ENCODE measurements at regions not wholly inside any gene's neighbourhood (a gene's known extent, or its start where the extent isn't known, plus 50 kb on each side); places are given as distances from the start of the nearest gene placed in this dataset.
"Not testable (repeated sequence)": the region's sequence is repeated elsewhere in the genome, so short reads cannot be mapped to it uniquely, and the experiment has no call there.

DNA sequence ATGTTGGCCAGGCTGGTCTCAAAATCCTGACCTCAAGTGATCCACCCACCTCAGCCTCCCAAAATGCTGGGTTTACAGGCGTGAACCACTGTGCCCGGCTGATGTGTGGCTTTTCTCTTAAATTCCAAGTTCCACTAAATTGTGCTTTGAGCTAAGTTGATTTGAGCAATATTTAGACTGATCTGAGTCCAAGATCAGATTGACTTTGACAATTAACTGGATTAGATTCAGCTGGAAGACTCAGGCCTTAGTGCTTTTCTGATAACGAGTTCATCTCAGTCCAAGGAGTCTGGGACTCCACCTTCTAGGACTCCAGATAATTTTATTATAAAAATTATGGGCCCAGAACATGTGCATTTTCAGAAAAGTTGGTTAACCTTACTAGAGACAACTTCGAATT, 94.4 kb upstream of the FAM174B start:
- CTCF ChIA-PET, result interaction anchor here (0.7 kb wide), 1 partner anchor 319 kb away, joined by 3 read pairs; no protein-coding TSS in a partner anchor
- POLR2A ChIA-PET, result no interaction called here

DNA sequence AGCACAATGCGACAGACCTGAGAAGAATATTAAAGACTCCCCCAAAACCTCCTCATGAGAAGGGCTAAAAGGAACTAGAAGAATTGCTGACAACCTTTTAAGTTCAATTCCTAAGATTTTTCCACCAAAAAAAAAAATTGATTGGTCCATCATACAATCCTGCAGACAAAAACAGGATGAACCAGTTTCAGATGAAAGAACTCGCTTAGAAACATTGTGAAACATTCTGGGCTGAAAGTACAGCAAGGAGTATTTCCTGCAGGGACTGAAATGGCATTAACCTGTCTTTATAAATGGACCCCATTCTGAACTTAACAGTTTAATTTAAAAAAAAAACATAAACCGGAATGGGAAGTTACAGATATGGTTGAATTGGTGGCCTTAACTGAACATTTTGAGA, 96.0 kb upstream of the FAM174B start:
- CTCF ChIA-PET, result interaction anchor here (0.8 kb wide), 1 partner anchor 41 kb away, joined by 3 read pairs; no protein-coding TSS in a partner anchor
- POLR2A ChIA-PET, result no interaction called here

GRCh38 chr15:92753591-92753990, 98.0 kb upstream of the FAM174B start:
- POLR2A ChIA-PET, result no interaction called here
- CTCF ChIA-PET, result no interaction called here

DNA sequence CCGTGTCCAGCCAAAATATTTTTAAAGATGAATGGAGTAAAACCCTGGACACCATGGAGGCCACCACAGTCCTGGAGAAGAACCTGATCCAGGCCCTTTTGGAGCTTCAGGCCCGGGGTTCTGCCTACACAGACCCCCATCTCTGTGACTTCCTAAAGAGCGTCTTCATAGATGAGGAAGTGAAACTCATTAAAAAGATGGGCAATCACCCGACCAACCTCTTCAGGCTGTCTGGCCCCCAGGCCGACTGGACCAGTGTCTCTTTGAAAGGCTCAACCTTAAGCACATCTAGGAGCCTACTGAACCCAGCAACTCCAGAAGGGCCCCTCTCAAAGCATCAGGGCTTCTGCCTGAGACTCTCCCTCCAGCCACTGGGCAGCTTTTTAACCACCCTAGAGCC, 107.9 kb upstream of the FAM174B start:
- CTCF ChIA-PET, result interaction anchor here (1.0 kb wide), 1 partner anchor 293 kb away, joined by 3 read pairs; no protein-coding TSS in a partner anchor
- POLR2A ChIA-PET, result no interaction called here

- POLR2A ChIA-PET, CTCF ChIA-PET: not testable (repeated sequence)
Measured at GRCh38 chr15:92768131-92768530, 112.6 kb upstream of the FAM174B start.

GRCh38 chr15:92770641-92771040, 115.1 kb upstream of the FAM174B start:
- CTCF ChIA-PET, result interaction anchor here (1.4 kb wide), 1 partner anchor 260 kb away, joined by 3 read pairs; no protein-coding TSS in a partner anchor
- POLR2A ChIA-PET, result no interaction called here

DNA sequence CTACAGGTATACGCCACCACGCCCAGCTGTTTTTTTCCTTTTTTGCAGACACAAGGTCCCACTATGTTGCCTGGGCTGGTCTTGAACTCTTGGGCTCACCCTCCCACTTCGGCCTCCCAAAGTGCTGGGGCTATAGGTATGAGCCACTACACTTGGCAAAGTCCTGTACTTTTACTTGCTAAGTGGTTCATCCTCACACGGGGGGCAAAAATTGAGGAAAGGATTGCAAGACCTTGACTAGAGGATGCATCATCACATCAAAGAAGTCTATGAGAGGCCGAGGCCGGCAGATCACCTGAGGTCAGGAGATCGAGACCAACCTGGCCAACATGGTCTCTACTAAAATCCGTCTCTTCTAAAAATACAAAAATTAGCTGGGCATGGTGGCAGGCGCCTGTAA, 116.5 kb upstream of the FAM174B start:
- POLR2A ChIA-PET, result no interaction called here

GRCh38 chr15:92772626-92773244, 117.2 kb upstream of the FAM174B start:
- POLR2A ChIA-PET, result no interaction called here
- CTCF ChIA-PET, result no interaction called here

More for the DNA sequence above, 116.5 kb upstream of the FAM174B start:
- CTCF ChIA-PET, result no interaction called here

DNA sequence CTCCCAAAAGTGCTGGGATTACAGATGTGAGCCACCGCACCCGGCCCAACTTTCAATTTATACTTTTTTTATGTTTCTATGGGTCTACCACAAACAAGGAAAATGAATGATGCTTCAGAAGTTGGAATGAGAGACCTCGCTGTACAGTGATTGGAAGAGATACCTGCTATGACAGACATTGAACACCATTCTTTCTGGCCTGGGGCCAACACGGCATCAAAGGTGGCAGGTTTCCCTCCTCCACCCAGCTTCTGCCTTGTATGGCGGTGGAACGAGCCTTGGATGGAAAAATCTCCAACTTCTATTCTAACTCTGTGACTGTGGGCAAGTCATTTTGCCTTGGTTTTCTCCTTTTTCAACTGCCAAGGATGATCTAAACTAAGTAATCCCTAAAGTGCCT, 117.8 kb upstream of the FAM174B start:
- CTCF ChIA-PET, result no interaction called here
- POLR2A ChIA-PET, result no interaction called here

DNA sequence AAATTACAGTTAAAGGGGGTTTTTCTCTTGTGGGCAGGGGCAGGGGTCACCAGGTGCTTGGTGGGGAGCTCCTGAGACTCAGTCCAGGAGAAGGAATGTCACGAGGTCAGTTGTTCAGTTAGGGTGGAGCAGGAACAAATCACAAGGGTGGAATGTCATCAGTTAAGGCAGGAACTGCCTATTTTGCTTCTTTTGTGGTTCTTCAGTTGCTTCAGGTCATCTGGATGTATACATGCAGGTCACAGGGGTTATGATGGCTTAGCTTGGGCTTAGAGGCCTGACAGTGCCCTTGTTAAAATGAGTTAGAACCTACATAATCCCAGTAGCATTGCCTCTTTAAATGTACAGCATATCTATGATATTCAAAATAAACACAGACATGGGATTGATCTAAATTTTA, 120.2 kb upstream of the CHD2 start:
- CTCF ChIA-PET, result no interaction called here
- POLR2A ChIA-PET, result no interaction called here

GRCh38 chr15:92780843-92781242, 119.3 kb upstream of the CHD2 start:
- CTCF ChIA-PET, result no interaction called here
- POLR2A ChIA-PET, result interaction anchor here (0.6 kb wide), 1 partner anchor 84 kb away, joined by 7 read pairs; no protein-coding TSS in a partner anchor

DNA sequence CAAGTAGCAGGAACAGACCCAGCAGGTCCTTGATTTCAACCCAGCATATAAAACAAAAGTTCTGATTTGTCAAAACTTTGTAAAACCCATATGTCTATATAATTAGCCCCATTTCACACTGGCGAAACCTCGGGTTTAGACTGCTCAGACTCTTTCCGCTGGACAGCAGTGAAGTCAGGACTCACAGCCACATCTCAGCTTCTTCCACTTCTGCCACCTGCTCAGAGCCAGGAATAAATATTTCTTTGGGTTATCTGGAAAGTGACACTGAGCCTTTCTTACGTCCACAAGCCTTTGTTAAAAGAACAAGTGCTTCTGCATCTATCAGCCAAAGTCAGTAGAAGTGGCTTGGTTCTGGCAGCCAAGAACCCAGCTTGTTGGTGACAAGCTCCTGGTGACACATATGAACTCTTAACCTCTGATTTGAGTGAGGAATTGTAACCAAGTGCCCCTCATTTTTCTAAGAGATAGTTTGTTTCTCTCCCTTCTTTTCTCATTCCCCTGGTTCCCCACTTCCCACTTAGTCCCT, 118.1 kb upstream of the CHD2 start:
- ChIA-PET CTCF (no interaction called here), POLR2A (no interaction called here)

- POLR2A ChIA-PET, result no interaction called here
- CTCF ChIA-PET, result no interaction called here
Measured at GRCh38 chr15:92787116-92787515, 113.0 kb upstream of the CHD2 start.

GRCh38 chr15:92788196-92788595, 111.9 kb upstream of the CHD2 start:
- POLR2A ChIA-PET, result interaction anchor here (0.6 kb wide), 1 partner anchor 236 kb away, joined by 3 read pairs; no protein-coding TSS in a partner anchor
- CTCF ChIA-PET, result interaction anchor here (1.9 kb wide), 1 partner anchor 10 kb away, joined by 5 read pairs; no protein-coding TSS in a partner anchor

DNA sequence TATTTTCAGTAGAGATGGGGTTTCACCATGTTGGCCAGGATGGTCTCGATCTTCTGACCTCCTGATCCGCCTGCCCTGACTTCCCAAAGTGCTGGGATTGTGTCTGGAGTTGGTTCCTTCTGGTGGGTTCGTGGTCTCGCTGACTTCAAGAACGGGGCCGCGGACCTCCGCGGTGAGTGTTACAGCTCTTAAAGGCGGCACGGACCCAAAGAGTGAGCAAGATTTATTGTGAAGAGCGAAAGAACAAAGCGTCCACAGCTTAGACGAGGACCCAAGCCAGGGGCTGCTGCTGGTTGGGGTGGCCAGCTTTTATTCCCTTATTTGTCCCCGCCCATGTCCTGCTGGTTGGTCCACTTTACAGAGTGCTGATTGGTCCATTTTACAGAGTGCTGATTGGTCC, 111.3 kb upstream of the CHD2 start:
- CTCF ChIA-PET, result interaction anchor here (1.9 kb wide), 1 partner anchor 9 kb away, joined by 5 read pairs; no protein-coding TSS in a partner anchor
- POLR2A ChIA-PET, result not testable (repeated sequence)

GRCh38 chr15:92796161-92796611, 103.9 kb upstream of the CHD2 start:
- ChIA-PET POLR2A (interaction anchor here (0.6 kb wide), 1 partner anchor 78 kb away, joined by 3 read pairs; no protein-coding TSS in a partner anchor), CTCF (interaction anchor here (0.7 to 3.1 kb wide), 6 partner anchors 13 to 292 kb away, joined by 3 to 13 read pairs (median 3); no protein-coding TSS in a partner anchor)

GRCh38 chr15:92797168-92798052, 102.7 kb upstream of the CHD2 start:
- ChIA-PET POLR2A (interaction anchor here (0.6 kb wide), 1 partner anchor 87 kb away, joined by 3 read pairs; no protein-coding TSS in a partner anchor), CTCF (interaction anchor here (0.6 to 3.1 kb wide), 13 partner anchors 8 to 291 kb away, joined by 3 to 13 read pairs (median 5); no protein-coding TSS in a partner anchor)

DNA sequence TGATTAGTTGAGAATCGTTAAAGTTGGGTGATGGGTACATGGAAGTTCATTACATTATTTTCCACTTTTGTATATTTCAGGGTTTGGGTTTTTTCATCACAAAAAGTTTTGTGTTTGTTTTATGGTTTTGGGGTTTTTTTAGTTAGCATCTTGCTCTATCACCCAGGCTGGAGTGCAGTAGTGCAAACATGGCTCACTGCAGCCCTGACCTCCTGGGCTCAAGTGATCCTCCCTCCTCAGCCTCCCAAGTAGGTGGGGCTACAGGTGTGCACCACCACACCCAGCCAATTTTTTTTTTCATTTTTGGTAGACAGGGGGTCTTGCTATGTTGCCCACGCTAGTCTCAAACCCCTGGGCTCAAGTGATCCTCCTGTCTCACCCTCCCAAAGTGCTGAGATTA, 100.1 kb upstream of the CHD2 start:
- POLR2A ChIA-PET, result no interaction called here
- CTCF ChIA-PET, result no interaction called here

DNA sequence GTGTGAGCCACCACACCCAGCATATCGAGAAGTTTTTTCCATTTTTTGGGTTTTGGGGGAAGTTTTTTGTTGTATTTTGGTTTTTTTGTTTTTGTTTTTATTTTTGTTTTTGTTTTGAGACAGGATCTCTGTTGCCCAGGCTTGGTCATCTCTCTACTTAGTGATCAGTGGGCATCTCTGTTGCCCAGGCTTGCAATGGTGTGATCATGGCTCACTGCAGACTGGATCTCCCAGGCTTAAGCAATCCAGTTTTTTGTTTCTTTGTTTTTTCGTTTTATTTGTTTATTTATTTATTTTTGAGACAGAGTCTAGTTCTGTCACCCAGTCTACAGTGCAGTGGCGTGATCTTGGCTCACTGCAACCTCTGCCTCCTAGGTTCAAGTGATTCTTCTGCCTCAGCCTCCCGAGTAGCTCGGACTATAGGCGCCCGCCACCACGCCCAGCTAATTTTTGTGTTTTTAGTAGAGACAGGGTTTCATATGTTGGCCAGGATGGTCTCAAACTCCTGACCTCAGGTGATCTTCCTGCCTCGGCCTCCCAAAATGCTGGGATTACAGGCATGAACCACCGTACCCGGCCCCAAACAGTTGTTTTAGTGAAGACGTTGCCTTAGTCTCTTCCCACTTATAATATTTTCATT, 99.6 kb upstream of the CHD2 start:
- POLR2A ChIA-PET, result interaction anchor here (0.6 kb wide), 1 partner anchor 884 kb away, joined by 4 read pairs; no protein-coding TSS in a partner anchor
- CTCF ChIA-PET, result interaction anchor here (0.7 kb wide), 1 partner anchor 120 kb away, joined by 4 read pairs; no protein-coding TSS in a partner anchor

All from activated CD8-positive, alpha-beta memory T cell treated with anti-CD3 and anti-CD28 coated beads for 36 hours (primary cell).